ENCODE measurements at regions not wholly inside any gene's neighbourhood (a gene's known extent, or its start where the extent isn't known, plus 50 kb on each side); places are given as distances from the start of the nearest gene placed in this dataset.

DNA sequence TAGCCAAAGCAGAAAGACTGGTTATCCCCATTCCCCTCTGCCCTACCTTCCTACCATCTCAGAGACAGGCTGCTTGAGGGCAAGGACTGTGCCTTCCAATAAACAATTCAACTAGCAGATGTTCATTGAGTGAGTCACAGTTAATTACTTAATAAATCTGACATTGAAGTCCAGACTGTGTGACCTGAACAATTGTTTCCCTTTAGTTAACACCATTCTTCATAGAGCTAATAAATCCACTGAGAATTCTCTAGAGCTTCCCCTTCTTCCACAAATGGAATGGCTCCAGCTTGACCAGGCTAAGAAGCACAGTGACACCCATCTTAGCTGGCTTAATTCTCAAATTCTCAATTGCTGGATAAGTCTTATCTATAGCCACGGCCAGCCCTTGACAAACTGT lies 61.9 kb upstream of the GJA5 start:
- Histone ChIP-seq H3K79me2 (ENCODE audit: insufficient read depth, low read depth, low read length) (no peaks in the 10 kb centered on the region), H4K20me1 (ENCODE audit: insufficient read depth, low read length) (no peaks in the 10 kb centered on the region), H3K9me3 (ENCODE audit: low read length) (no peaks in the 10 kb centered on the region), H3K4me1 (ENCODE audit: insufficient read depth, low read length, poor library complexity, severe bottlenecking) (no peaks in the 10 kb centered on the region), H2AFZ (ENCODE audit: low read length) (no peak overlapping the region), H3K4me3 (ENCODE audit: low read depth, low read length, poor library complexity, severe bottlenecking) (no peak overlapping the region), H3K27ac (ENCODE audit: low read depth, low read length, poor library complexity, severe bottlenecking) (no peak overlapping the region), H3K4me2 (ENCODE audit: low read length) (no peak overlapping the region), H3K9me2 (ENCODE audit: insufficient read depth, low read length) (no peaks in the 10 kb centered on the region), H3K36me3 (ENCODE audit: insufficient read depth, low read length) (no peaks in the 10 kb centered on the region)
- TF ChIP-seq EZH2phosphoT487 (IDR thresholded peaks at IDR 0.05; ENCODE audit: borderline replicate concordance, low read depth, low read length) = no peak
- TF ChIP-seq, protein P1, sequence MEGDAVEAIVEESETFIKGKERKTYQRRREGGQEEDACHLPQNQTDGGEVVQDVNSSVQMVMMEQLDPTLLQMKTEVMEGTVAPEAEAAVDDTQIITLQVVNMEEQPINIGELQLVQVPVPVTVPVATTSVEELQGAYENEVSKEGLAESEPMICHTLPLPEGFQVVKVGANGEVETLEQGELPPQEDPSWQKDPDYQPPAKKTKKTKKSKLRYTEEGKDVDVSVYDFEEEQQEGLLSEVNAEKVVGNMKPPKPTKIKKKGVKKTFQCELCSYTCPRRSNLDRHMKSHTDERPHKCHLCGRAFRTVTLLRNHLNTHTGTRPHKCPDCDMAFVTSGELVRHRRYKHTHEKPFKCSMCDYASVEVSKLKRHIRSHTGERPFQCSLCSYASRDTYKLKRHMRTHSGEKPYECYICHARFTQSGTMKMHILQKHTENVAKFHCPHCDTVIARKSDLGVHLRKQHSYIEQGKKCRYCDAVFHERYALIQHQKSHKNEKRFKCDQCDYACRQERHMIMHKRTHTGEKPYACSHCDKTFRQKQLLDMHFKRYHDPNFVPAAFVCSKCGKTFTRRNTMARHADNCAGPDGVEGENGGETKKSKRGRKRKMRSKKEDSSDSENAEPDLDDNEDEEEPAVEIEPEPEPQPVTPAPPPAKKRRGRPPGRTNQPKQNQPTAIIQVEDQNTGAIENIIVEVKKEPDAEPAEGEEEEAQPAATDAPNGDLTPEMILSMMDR (conservative IDR thresholded peaks at IDR 0.05; ENCODE audit: low read length) = no peak
- no TSS peak for BruUV-seq (replicated peaks)
- no peak for DNase-seq (ENCODE audit: low spot score)
- intact Hi-C loops (cut with micrococcal nuclease; ENCODE audit: unreplicated experiment) = no loop called here
- ChIA-PET POLR2A (interaction anchor here (0.9 kb wide), 1 partner anchor 22 kb away, joined by 8 read pairs; no protein-coding TSS in a partner anchor), CTCF (ENCODE audit: unreplicated experiment) (no interaction called here)

- no TSS peak for BruUV-seq (replicated peaks)
- TF ChIP-seq, protein P1 (conservative IDR thresholded peaks at IDR 0.05; ENCODE audit: low read length) = no peak
- no peak for TF ChIP-seq EZH2phosphoT487 (IDR thresholded peaks at IDR 0.05; ENCODE audit: borderline replicate concordance, low read depth, low read length)
- Histone ChIP-seq H3K79me2 (ENCODE audit: insufficient read depth, low read depth, low read length) (no peaks in the 10 kb centered on the region), H3K4me1 (ENCODE audit: insufficient read depth, low read length, poor library complexity, severe bottlenecking) (no peaks in the 10 kb centered on the region), H4K20me1 (ENCODE audit: insufficient read depth, low read length) (no peaks in the 10 kb centered on the region), H2AFZ (ENCODE audit: low read length) (no peak overlapping the region), H3K4me2 (ENCODE audit: low read length) (no peak overlapping the region), H3K9me3 (ENCODE audit: low read length) (no peaks in the 10 kb centered on the region), H3K9me2 (ENCODE audit: insufficient read depth, low read length) (no peaks in the 10 kb centered on the region), H3K27ac (ENCODE audit: low read depth, low read length, poor library complexity, severe bottlenecking) (no peak overlapping the region), H3K36me3 (ENCODE audit: insufficient read depth, low read length) (no peaks in the 10 kb centered on the region), H3K4me3 (ENCODE audit: low read depth, low read length, poor library complexity, severe bottlenecking) (no peak overlapping the region)
- POLR2A ChIA-PET = no interaction called here
- DNase-seq (ENCODE audit: low spot score) = no peak
- CTCF ChIA-PET (ENCODE audit: unreplicated experiment) = no interaction called here
- intact Hi-C loops (cut with micrococcal nuclease; ENCODE audit: unreplicated experiment) = no loop called here
These were observed 63.6 kb upstream of the GJA5 start for GRCh38 chr1:147824001-147824400.

GRCh38 chr1:147824798-147825197 lies 64.4 kb upstream of the GJA5 start:
- no peaks in the 10 kb centered on the region for H3K79me2 ChIP-seq (ENCODE audit: insufficient read depth, low read depth, low read length)
- no peak for TF ChIP-seq EZH2phosphoT487 (IDR thresholded peaks at IDR 0.05; ENCODE audit: borderline replicate concordance, low read depth, low read length)
- TF ChIP-seq, protein P1 (conservative IDR thresholded peaks at IDR 0.05; ENCODE audit: low read length) = no peak
- no peaks in the 10 kb centered on the region for H3K36me3 ChIP-seq (ENCODE audit: insufficient read depth, low read length)
- DNase-seq (ENCODE audit: low spot score) = no peak
- POLR2A ChIA-PET = no interaction called here
- CTCF ChIA-PET (ENCODE audit: unreplicated experiment) = no interaction called here
- H3K4me2 ChIP-seq (ENCODE audit: low read length) = no peak overlapping the region
- no peak overlapping the region for H3K27ac ChIP-seq (ENCODE audit: low read depth, low read length, poor library complexity, severe bottlenecking)
- H3K4me3 ChIP-seq (ENCODE audit: low read depth, low read length, poor library complexity, severe bottlenecking) = no peak overlapping the region
- H2AFZ ChIP-seq (ENCODE audit: low read length) = no peak overlapping the region
- H3K9me3 ChIP-seq (ENCODE audit: low read length) = no peaks in the 10 kb centered on the region
- H4K20me1 ChIP-seq (ENCODE audit: insufficient read depth, low read length) = no peaks in the 10 kb centered on the region
- H3K9me2 ChIP-seq (ENCODE audit: insufficient read depth, low read length) = no peaks in the 10 kb centered on the region
- H3K4me1 ChIP-seq (ENCODE audit: insufficient read depth, low read length, poor library complexity, severe bottlenecking) = no peaks in the 10 kb centered on the region
- intact Hi-C loops (cut with micrococcal nuclease; ENCODE audit: unreplicated experiment) = no loop called here
- no TSS peak for BruUV-seq (replicated peaks)

All from OCI-LY7 (cell line).